ENCODE measurements at regions not wholly inside any gene's neighbourhood (a gene's known extent, or its start where the extent isn't known, plus 50 kb on each side); places are given as distances from the start of the nearest gene placed in this dataset.
"Not testable (repeated sequence)": the region's sequence is repeated elsewhere in the genome, so short reads cannot be mapped to it uniquely, and the experiment has no call there.

DNA sequence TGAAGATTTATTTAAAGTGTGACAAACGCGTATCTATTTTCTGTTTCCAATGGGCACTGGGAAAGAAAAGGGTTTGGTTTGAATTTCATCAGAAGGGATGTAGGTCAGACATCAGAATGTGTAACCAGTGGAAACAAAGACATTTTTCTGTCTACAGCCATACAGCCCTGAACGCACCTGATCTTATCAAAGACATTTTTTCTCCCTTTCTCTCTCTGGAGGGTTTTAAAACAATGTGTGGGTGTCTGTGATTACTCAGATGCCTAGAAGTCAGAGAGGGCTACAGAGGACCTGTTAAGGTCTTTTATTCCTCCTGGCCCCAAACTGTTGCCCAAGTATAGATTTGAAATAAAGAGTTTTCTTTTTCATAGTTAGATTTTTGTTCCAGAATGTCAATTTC is 208.6 kb upstream of the LRRC61 start:
- H3K4me3 ChIP-seq; H3K4me1 ChIP-seq; DNase-seq; H3K27ac ChIP-seq; intact Hi-C loops (cut with DNase I; ENCODE audit: low total_unique reads); H3K9me3 ChIP-seq; H3K36me3 ChIP-seq; in situ Hi-C loops (cut with MboI; ENCODE audit: low sequenced_read_pairs in 4 of 4); ATAC-seq; H3K27me3 ChIP-seq: not testable (repeated sequence)

DNA sequence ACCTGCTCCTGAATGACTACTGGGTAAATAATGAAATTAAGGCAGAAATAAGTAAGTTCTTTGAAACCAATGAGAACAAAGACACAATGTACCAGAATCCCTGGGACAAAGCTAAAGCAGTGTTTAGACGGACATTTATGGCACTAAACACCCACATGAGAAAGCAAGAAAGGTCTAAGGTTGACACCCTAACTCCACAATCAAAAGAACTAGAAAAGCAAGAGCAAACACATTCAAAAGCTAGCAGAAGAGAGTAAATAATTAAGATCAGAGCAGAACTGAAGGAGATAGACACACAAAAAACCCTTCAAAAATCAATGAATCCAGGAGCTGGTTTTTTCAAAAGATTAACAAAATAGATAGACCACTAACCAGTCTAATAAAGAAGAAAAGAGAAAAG is 203.2 kb upstream of the LRRC61 start:
- in situ Hi-C loops (cut with MboI; ENCODE audit: low sequenced_read_pairs in 4 of 4), result not testable (repeated sequence)

DNA sequence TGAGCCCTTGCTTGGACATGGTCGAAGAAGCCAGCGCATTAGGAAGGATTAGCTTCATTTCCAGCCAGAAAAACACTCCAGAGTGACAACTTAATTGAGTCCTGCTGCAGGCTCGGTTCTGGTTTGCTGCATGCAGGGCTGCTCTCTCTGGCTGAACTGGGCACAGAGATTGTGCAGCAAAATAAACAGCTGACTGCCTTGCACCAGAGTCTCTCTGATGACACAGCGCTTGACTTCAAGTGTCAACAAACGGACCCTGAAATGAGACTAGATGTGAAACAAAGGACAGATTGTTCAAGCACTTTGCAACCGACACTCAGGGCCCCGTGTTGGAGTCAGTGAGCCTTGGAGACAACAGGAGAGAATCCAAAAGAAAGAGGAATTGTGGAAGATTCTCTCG is 197.3 kb upstream of the LRRC61 start:
- DNase-seq; H3K36me3 ChIP-seq; H3K27ac ChIP-seq; H3K4me1 ChIP-seq; ATAC-seq; H3K4me3 ChIP-seq; in situ Hi-C loops (cut with MboI; ENCODE audit: low sequenced_read_pairs in 4 of 4); intact Hi-C loops (cut with DNase I; ENCODE audit: low total_unique reads); H3K9me3 ChIP-seq; H3K27me3 ChIP-seq: not testable (repeated sequence)

More for the DNA sequence above, 203.2 kb upstream of the LRRC61 start:
- H3K4me1 ChIP-seq; H3K4me3 ChIP-seq; H3K9me3 ChIP-seq; H3K36me3 ChIP-seq; ATAC-seq; H3K27ac ChIP-seq; DNase-seq; H3K27me3 ChIP-seq; intact Hi-C loops (cut with DNase I; ENCODE audit: low total_unique reads): not testable (repeated sequence)

DNA sequence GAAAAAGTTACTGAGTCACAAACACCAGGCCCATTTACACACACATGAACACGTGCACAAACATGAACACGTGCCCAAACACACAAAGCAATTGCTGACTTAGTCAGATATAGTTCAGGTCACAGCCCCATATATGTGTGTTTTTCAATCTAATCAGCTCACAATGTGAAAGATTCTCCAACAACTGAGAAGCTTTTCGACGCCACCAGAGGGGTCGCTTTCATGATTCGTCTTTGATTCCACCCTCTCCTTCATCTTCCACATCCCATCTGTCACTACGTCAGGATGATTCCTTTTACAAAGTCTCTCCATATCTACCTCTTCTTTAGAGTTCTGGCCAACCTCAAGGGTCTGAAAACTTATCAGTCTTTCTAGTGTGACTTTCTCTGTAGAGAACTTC is 188.7 kb upstream of the LRRC61 start:
- H3K27ac ChIP-seq; H3K9me3 ChIP-seq; in situ Hi-C loops (cut with MboI; ENCODE audit: low sequenced_read_pairs in 4 of 4); H3K4me1 ChIP-seq; DNase-seq; H3K27me3 ChIP-seq; intact Hi-C loops (cut with DNase I; ENCODE audit: low total_unique reads); H3K4me3 ChIP-seq; H3K36me3 ChIP-seq; ATAC-seq: not testable (repeated sequence)

DNA sequence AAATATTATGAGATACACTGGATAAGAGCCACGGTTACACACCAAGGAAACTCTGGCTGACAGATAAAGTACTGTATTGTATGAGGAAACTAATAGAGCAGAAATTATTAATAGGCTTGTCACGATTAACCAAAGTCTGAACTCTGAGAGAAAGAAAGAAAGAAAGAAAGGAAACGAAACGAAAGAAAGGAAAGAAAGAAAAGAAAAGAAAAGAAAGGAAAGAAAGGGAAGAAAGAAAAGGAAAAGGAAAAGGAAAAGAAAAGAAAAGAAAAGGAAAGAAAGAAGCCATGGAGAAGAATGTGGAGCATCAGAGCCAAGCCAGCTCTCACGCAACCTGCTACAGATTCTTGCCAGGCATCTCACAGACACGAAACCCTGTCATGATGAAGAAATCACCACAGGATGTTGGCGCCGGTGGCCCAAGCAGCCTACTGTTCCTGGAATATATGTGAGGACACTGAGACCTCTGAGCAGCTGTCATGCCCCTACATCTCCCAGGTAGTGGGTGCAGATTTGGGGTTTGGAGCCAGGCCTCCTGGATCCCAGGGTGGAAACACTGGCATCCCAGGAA is 187.4 kb upstream of the LRRC61 start:
- H3K36me3 ChIP-seq; H3K4me3 ChIP-seq; H3K4me1 ChIP-seq; ATAC-seq; DNase-seq; H3K27me3 ChIP-seq; in situ Hi-C loops (cut with MboI; ENCODE audit: low sequenced_read_pairs in 4 of 4); intact Hi-C loops (cut with DNase I; ENCODE audit: low total_unique reads); H3K9me3 ChIP-seq; H3K27ac ChIP-seq: not testable (repeated sequence)

DNA sequence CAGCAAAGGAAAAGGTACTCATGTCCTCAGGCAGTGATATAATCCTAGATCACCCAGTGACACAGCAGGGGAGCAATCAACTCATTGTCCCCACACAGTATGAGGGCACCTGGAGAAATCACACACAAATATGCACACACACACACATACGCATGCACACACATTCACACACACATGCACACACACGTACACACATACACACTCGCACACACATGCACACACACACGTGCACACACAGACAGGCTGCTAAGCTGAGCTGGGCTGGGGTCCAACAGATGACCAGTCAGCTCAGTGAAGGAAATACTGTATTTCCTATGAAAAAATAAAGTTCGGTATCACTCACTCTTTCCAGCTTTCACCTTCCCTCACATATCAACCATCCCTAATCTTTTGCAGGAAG is 183.3 kb upstream of the LRRC61 start:
- in situ Hi-C loops (cut with MboI; ENCODE audit: low sequenced_read_pairs in 4 of 4); H3K4me3 ChIP-seq; ATAC-seq; H3K27ac ChIP-seq; H3K36me3 ChIP-seq; intact Hi-C loops (cut with DNase I; ENCODE audit: low total_unique reads); H3K4me1 ChIP-seq; H3K27me3 ChIP-seq; H3K9me3 ChIP-seq; DNase-seq: not testable (repeated sequence)

DNA sequence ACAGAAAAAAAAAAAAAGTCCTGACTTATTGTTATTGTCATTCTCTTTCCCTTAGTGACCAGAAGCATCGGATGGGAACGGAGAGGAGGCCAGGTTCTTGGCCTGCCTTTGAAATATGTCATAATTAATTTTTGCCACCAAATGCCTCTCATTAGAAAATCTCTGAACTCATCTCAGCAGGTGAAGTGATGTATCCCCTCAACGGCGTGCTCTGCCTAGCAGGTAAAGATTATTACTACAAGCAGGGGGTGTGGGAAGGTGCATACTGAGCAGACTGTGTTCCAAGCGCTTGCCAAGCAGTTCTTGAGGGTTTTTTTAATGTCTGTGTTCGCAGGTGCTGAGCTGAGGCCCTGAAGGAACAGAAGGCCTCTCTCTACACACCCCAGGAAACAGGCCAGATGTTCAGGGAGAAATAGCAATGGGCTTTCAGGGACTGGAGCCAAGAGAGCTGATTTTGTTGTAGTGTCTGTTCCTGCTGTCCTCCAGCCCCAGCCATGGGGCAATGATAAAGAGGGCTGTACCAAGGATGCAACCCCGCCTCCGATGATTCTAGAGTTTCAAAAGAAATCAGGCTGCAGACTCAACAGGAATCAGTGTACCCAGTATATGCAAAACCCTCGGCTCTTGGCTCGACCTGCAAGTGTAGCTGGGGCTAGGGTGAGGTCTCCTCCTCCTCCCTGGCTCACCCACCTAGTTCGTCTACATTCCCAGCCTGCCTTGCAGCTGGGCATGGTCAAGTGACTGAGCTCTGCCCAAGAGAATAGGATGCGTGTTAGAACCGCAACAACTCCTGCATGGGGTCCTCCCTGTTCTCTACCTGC is 181.4 kb upstream of the LRRC61 start:
- ATAC-seq; H3K9me3 ChIP-seq; H3K36me3 ChIP-seq; DNase-seq; in situ Hi-C loops (cut with MboI; ENCODE audit: low sequenced_read_pairs in 4 of 4); H3K27me3 ChIP-seq; intact Hi-C loops (cut with DNase I; ENCODE audit: low total_unique reads); H3K4me1 ChIP-seq; H3K4me3 ChIP-seq; H3K27ac ChIP-seq: not testable (repeated sequence)

DNA sequence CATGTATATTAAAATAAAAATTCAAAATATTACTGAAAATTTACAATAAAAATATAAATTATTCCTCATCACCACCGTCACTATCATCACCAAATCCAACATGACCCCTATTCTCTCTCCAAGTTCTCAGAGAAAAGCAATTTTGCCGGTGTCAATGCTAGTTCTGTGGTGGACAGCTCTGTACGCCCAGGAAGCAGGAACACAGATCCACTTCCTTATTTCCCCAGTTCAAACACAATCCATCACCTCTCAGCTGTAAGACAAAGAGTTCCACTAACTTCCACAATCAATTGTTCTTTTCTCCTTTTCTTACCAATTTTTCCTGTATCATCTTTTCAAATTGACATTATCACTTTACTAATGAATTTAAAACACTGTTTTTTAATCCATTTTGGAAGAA is 177.0 kb upstream of the LRRC61 start:
- H3K27ac ChIP-seq; ATAC-seq; H3K4me1 ChIP-seq; H3K27me3 ChIP-seq; H3K9me3 ChIP-seq; intact Hi-C loops (cut with DNase I; ENCODE audit: low total_unique reads); DNase-seq; in situ Hi-C loops (cut with MboI; ENCODE audit: low sequenced_read_pairs in 4 of 4); H3K4me3 ChIP-seq; H3K36me3 ChIP-seq: not testable (repeated sequence)

DNA sequence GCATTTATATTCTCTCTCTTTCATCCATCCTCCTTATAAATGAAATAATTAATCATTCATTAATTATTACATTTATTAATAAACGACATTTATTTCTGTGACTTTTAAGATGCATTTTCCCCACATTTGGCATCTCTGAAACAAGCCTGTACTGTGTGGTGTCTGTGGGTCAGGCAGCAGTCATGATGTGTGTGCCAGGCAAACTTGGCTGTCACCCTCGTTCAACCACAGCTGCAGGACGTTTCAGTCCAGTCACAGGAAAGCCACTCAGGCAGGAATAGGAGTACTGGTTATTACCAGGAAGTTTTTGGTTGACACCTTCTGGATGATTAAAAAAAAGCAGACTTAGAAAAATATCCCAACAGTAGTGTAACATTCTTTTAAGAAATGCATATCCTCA is 175.6 kb upstream of the LRRC61 start:
- H3K9me3 ChIP-seq; H3K4me1 ChIP-seq; ATAC-seq; DNase-seq; in situ Hi-C loops (cut with MboI; ENCODE audit: low sequenced_read_pairs in 4 of 4); H3K36me3 ChIP-seq; H3K27ac ChIP-seq; H3K27me3 ChIP-seq; intact Hi-C loops (cut with DNase I; ENCODE audit: low total_unique reads); H3K4me3 ChIP-seq: not testable (repeated sequence)

DNA sequence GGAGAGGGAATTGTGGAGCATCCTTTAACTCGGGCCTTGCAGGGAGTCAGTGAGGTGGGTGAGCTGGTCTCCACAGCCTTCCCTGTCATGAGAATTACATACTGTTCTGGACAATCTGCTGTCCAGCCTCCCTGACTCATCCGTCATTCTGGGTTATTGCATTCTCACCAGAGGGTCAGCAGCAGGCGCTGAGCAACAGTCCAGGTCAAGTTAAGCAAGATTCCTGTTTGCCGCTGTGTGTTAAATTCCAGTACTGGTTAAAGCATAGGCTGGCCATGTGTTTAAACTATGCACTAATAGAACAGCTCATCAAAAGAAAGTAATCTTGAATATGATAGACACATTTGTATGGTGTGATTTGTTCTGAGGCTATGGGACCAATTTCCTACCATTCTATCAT is 167.1 kb upstream of the LRRC61 start:
- H3K27ac ChIP-seq; H3K27me3 ChIP-seq; DNase-seq; in situ Hi-C loops (cut with MboI; ENCODE audit: low sequenced_read_pairs in 4 of 4); H3K9me3 ChIP-seq; H3K36me3 ChIP-seq; H3K4me3 ChIP-seq; intact Hi-C loops (cut with DNase I; ENCODE audit: low total_unique reads); H3K4me1 ChIP-seq; ATAC-seq: not testable (repeated sequence)

DNA sequence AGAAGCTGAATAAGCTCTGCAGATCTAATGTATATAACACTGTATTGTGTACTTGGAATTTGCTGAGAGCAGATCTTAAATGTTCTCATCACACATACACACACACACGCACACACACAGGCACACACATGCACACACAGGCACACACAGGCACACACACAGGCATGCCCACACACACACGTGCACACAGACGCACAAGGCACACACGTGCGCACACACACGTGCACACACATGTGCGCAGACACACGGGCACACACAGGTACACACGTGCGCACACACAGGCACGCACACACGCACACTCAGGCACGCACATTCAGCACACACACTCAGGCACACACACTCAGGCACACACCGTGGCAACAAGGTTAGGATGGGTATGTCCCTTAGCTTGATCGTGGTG is 164.5 kb upstream of the LRRC61 start:
- H3K4me3 ChIP-seq; DNase-seq; H3K27ac ChIP-seq; H3K4me1 ChIP-seq; intact Hi-C loops (cut with DNase I; ENCODE audit: low total_unique reads); H3K36me3 ChIP-seq; ATAC-seq; H3K27me3 ChIP-seq; in situ Hi-C loops (cut with MboI; ENCODE audit: low sequenced_read_pairs in 4 of 4); H3K9me3 ChIP-seq: not testable (repeated sequence)

DNA sequence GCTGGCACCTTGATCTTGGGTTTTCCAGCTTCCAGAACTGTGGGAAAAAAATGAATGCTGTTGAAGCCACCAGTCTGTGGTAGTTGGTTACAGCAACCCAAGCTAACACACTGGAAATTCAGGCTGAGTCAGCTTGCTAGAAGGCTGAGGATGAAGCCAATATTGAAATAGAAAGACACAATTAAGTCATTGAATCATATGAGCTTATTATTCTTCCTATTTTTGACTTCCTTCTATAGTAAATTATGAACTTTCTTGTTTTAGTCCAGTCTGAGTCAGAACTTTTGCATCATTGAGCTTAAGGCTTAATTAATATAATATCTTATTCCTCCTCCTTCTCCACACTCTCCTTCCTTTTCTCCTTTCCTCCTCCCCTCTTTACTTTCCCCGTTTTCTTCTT is 153.6 kb upstream of the LRRC61 start:
- H3K4me1 ChIP-seq; H3K4me3 ChIP-seq; H3K27me3 ChIP-seq; H3K36me3 ChIP-seq; H3K9me3 ChIP-seq; in situ Hi-C loops (cut with MboI; ENCODE audit: low sequenced_read_pairs in 4 of 4); intact Hi-C loops (cut with DNase I; ENCODE audit: low total_unique reads); H3K27ac ChIP-seq; ATAC-seq; DNase-seq: not testable (repeated sequence)
